PC-9 (cell line): ENCODE measurements at regions not wholly inside any gene's neighbourhood (a gene's known extent, or its start where the extent isn't known, plus 50 kb on each side); places are given as distances from the start of the nearest gene placed in this dataset.

Experiments
- CTCF ChIP-seq: fragments of 200-600 bp; sonication (generic); conservative IDR thresholded peaks from 2 replicates; pipeline ENCODE4 v1.6.1; 2017; ENCODE audit warnings: mixed run types, antibody characterized with exemption, mild to moderate bottlenecking, moderate library complexity
- EZH2 ChIP-seq: fragments of 200-600 bp; sonication (generic); IDR thresholded peaks from 2 replicates; pipeline ENCODE4 v1.8.0; 2017; ENCODE audit warnings: antibody characterized with exemption, low read depth

GRCh38 chr11:92024788-92025187 lies 199.8 kb upstream of the FAT3 start:
- TF ChIP-seq CTCF: no peak
- no peak for TF ChIP-seq EZH2
